ENCODE measurements at regions not wholly inside any gene's neighbourhood (a gene's known extent, or its start where the extent isn't known, plus 50 kb on each side); places are given as distances from the start of the nearest gene placed in this dataset.

GRCh38 chr12:86911973-86912372 lies 655.8 kb upstream of the MGAT4C start:
- TF ChIP-seq, protein P1, sequence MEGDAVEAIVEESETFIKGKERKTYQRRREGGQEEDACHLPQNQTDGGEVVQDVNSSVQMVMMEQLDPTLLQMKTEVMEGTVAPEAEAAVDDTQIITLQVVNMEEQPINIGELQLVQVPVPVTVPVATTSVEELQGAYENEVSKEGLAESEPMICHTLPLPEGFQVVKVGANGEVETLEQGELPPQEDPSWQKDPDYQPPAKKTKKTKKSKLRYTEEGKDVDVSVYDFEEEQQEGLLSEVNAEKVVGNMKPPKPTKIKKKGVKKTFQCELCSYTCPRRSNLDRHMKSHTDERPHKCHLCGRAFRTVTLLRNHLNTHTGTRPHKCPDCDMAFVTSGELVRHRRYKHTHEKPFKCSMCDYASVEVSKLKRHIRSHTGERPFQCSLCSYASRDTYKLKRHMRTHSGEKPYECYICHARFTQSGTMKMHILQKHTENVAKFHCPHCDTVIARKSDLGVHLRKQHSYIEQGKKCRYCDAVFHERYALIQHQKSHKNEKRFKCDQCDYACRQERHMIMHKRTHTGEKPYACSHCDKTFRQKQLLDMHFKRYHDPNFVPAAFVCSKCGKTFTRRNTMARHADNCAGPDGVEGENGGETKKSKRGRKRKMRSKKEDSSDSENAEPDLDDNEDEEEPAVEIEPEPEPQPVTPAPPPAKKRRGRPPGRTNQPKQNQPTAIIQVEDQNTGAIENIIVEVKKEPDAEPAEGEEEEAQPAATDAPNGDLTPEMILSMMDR (IDR thresholded peaks at IDR 0.05), result no peak
- no peak for TF ChIP-seq POLR2A (IDR thresholded peaks at IDR 0.05)
